OCI-M2 (cell line): ENCODE measurements at regions not wholly inside any gene's neighbourhood (a gene's known extent, or its start where the extent isn't known, plus 50 kb on each side); places are given as distances from the start of the nearest gene placed in this dataset.
"Not testable (repeated sequence)": the region's sequence is repeated elsewhere in the genome, so short reads cannot be mapped to it uniquely, and the experiment has no call there.

Source experiments
- DNase-seq: peaks from one replicate; lab custom pipeline; 2025; ENCODE audit not compliant: unreplicated experiment; lab: John Stamatoyannopoulos, UW

- DNase-seq, result no peak
Observed at GRCh38 chr16:5309946-5310611, 212.5 kb upstream of the EEF2KMT start.

GRCh38 chr16:5305023-5305422, 207.4 kb upstream of the EEF2KMT start:
- no peak for DNase-seq

- DNase-seq, result no peak
Observed at GRCh38 chr16:5302372-5303114, 204.9 kb upstream of the EEF2KMT start.

- DNase-seq, result no peak
Observed at GRCh38 chr16:5298202-5298601, 200.6 kb upstream of the EEF2KMT start.

- DNase-seq, result no peak
Observed at GRCh38 chr16:5296176-5296575, 198.6 kb upstream of the EEF2KMT start.

- DNase-seq, result not testable (repeated sequence)
Observed at GRCh38 chr16:5295304-5295703, 197.7 kb upstream of the EEF2KMT start.

GRCh38 chr16:5282152-5282551, 184.6 kb upstream of the EEF2KMT start:
- DNase-seq, result not testable (repeated sequence)

- no peak for DNase-seq
Observed at GRCh38 chr16:5257462-5257861, 159.9 kb upstream of the EEF2KMT start.

- no peak for DNase-seq
Observed at GRCh38 chr16:5252791-5253190, 155.2 kb upstream of the EEF2KMT start.

GRCh38 chr16:5247403-5247802, 149.8 kb upstream of the EEF2KMT start:
- not testable (repeated sequence) for DNase-seq

- DNase-seq, result not testable (repeated sequence)
Observed at GRCh38 chr16:5240278-5240626, 142.7 kb upstream of the EEF2KMT start.

- not testable (repeated sequence) for DNase-seq
Observed at GRCh38 chr16:5239472-5240277, 142.1 kb upstream of the EEF2KMT start.

- no peak for DNase-seq
Observed at GRCh38 chr16:5235119-5235518, 137.5 kb upstream of the EEF2KMT start.

GRCh38 chr16:5234295-5235050, 136.9 kb upstream of the EEF2KMT start:
- DNase-seq, result no peak

- no peak for DNase-seq
Observed at GRCh38 chr16:5231246-5231759, 133.7 kb upstream of the EEF2KMT start.

GRCh38 chr16:5228369-5228768, 130.8 kb upstream of the EEF2KMT start:
- DNase-seq, result no peak

GRCh38 chr16:5225931-5226655, 128.5 kb upstream of the EEF2KMT start:
- no peak for DNase-seq

GRCh38 chr16:5222761-5223160, 125.2 kb upstream of the EEF2KMT start:
- DNase-seq, result no peak

- DNase-seq, result not testable (repeated sequence)
Observed at GRCh38 chr16:5221831-5222230, 124.2 kb upstream of the EEF2KMT start.

GRCh38 chr16:5220705-5221104, 123.1 kb upstream of the EEF2KMT start:
- no peak for DNase-seq
